ENCODE measurements at regions not wholly inside any gene's neighbourhood (a gene's known extent, or its start where the extent isn't known, plus 50 kb on each side); places are given as distances from the start of the nearest gene placed in this dataset.

GRCh38 chr1:72586023-72586685, 303.8 kb upstream of the NEGR1 start:
- DNase-seq (ENCODE audit: low read depth in 4 of 4, low spot score in 3 of 4) = no peak

- DNase-seq (ENCODE audit: low read depth in 4 of 4, low spot score in 3 of 4) = no peak
Measured at GRCh38 chr1:72579629-72580028, 297.3 kb upstream of the NEGR1 start.

GRCh38 chr1:72570815-72571214, 288.5 kb upstream of the NEGR1 start:
- DNase-seq (ENCODE audit: low read depth in 4 of 4, low spot score in 3 of 4) = no peak

GRCh38 chr1:72568113-72568512, 285.8 kb upstream of the NEGR1 start:
- no peak for DNase-seq (ENCODE audit: low read depth in 4 of 4, low spot score in 3 of 4)

GRCh38 chr1:72567521-72567920, 285.2 kb upstream of the NEGR1 start:
- DNase-seq (ENCODE audit: low read depth in 4 of 4, low spot score in 3 of 4) = no peak

GRCh38 chr1:72564749-72565148, 282.4 kb upstream of the NEGR1 start:
- DNase-seq (ENCODE audit: low read depth in 4 of 4, low spot score in 3 of 4) = no peak

- DNase-seq (ENCODE audit: low read depth in 4 of 4, low spot score in 3 of 4) = no peak
Measured at GRCh38 chr1:72557446-72558049, 275.2 kb upstream of the NEGR1 start.

- DNase-seq (ENCODE audit: low read depth in 4 of 4, low spot score in 3 of 4) = no peak
Measured at GRCh38 chr1:72547412-72547811, 265.1 kb upstream of the NEGR1 start.

GRCh38 chr1:72540674-72541073, 258.3 kb upstream of the NEGR1 start:
- no peak for DNase-seq (ENCODE audit: low read depth in 4 of 4, low spot score in 3 of 4)

- DNase-seq (ENCODE audit: low read depth in 4 of 4, low spot score in 3 of 4) = no peak
Measured at GRCh38 chr1:72535470-72535869, 253.1 kb upstream of the NEGR1 start.

GRCh38 chr1:72530646-72531045, 248.3 kb upstream of the NEGR1 start:
- DNase-seq (ENCODE audit: low read depth in 4 of 4, low spot score in 3 of 4) = no peak

GRCh38 chr1:72526926-72527325, 244.6 kb upstream of the NEGR1 start:
- no peak for DNase-seq (ENCODE audit: low read depth in 4 of 4, low spot score in 3 of 4)

GRCh38 chr1:72524021-72524420, 241.7 kb upstream of the NEGR1 start:
- no peak for DNase-seq (ENCODE audit: low read depth in 4 of 4, low spot score in 3 of 4)

GRCh38 chr1:72521659-72522058, 239.3 kb upstream of the NEGR1 start:
- DNase-seq (ENCODE audit: low read depth in 4 of 4, low spot score in 3 of 4) = no peak

- no peak for DNase-seq (ENCODE audit: low read depth in 4 of 4, low spot score in 3 of 4)
Measured at GRCh38 chr1:72516826-72517225, 234.5 kb upstream of the NEGR1 start.

GRCh38 chr1:72516264-72516663, 233.9 kb upstream of the NEGR1 start:
- DNase-seq (ENCODE audit: low read depth in 4 of 4, low spot score in 3 of 4) = no peak

- no peak for DNase-seq (ENCODE audit: low read depth in 4 of 4, low spot score in 3 of 4)
Measured at GRCh38 chr1:72498371-72498770, 216.0 kb upstream of the NEGR1 start.

- no peak for DNase-seq (ENCODE audit: low read depth in 4 of 4, low spot score in 3 of 4)
Measured at GRCh38 chr1:72489801-72490200, 207.5 kb upstream of the NEGR1 start.

- DNase-seq (ENCODE audit: low read depth in 4 of 4, low spot score in 3 of 4) = no peak
Measured at GRCh38 chr1:72485801-72486200, 203.5 kb upstream of the NEGR1 start.

GRCh38 chr1:72483846-72484357, 201.6 kb upstream of the NEGR1 start:
- DNase-seq (ENCODE audit: low read depth in 4 of 4, low spot score in 3 of 4) = no peak

- no peak for DNase-seq (ENCODE audit: low read depth in 4 of 4, low spot score in 3 of 4)
Measured at GRCh38 chr1:72482736-72483413, 200.5 kb upstream of the NEGR1 start.

- DNase-seq (ENCODE audit: low read depth in 4 of 4, low spot score in 3 of 4) = no peak
Measured at GRCh38 chr1:72481420-72481970, 199.2 kb upstream of the NEGR1 start.
